Left cardiac atrium (tissue), 4 donors: ENCODE measurements at regions not wholly inside any gene's neighbourhood (a gene's known extent, or its start where the extent isn't known, plus 50 kb on each side); places are given as distances from the start of the nearest gene placed in this dataset.

ENCODE experiments used
- ATAC-seq, 2 donors: fragments of 200-7000 bp; cut with Tn5 transposase; one replicate each; pipeline ENCODE4 v1.9.1; 2020; ENCODE audit warnings: mild to moderate bottlenecking in 2 of 2, moderate library complexity in 2 of 2
- DNase-seq: peaks from one replicate; pipeline ENCODE4 v3.0.0-alpha.2; 2020
- intact Hi-C, 2 donors: fragments of 100-400 bp; cut with DNase I; formaldehyde crosslinking; loops; one replicate each; pipeline versions ENCODE4 v1.14.1 to v1.15.1; 2022 to 2023
- donor health status: DM: no; HTN: yes; CAD: no.
- donor health status: DM: no; HTN: yes; CAD: no; lungs with severe emphysema.
- donor health status: DM: yes; HTN: yes; CAD: no.
- donor health status: Dilated cardiomyopathy.

- no peak for DNase-seq
- intact Hi-C loops, result no loop called here
Observed at GRCh38 chr14:104331871-104332605, 193.7 kb downstream of the KIF26A start.

DNA sequence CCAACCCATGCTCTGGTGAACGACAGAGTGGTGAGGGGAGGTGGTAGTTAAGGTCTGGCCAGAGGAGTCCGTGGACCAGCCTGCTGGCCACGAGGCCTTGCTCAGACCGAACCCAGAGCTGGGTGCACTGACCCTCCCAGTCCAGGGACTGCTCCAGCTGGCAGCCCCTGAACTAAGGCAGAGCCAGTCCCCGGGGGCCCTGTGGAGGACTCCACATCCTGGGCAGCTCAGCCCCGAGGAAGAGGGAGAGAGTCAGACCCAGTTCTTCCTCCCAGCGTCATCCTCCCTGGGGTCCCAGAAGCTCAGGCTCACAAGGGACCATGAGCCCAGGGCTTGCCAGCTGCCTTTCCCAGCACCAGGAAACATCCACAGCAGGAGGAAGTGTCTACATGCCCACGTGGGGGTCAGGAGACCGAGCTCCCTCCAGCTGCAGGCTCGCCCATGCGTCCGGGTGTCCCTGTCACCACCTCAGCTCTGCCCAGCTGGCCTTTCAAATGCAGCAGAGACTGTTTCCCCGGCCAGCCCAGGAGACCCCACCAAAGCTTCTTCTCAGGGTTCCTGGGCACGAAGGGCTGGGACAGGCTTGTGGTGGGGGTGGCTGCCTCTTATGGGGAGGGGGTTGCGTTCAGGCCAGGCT lies 194.4 kb downstream of the KIF26A start:
- intact Hi-C loops, result no loop called here
- DNase-seq (no peak), ATAC-seq (no peak)

More at GRCh38 chr14:104331871-104332605, 193.7 kb downstream of the KIF26A start:
- ATAC-seq, result no peak

DNA sequence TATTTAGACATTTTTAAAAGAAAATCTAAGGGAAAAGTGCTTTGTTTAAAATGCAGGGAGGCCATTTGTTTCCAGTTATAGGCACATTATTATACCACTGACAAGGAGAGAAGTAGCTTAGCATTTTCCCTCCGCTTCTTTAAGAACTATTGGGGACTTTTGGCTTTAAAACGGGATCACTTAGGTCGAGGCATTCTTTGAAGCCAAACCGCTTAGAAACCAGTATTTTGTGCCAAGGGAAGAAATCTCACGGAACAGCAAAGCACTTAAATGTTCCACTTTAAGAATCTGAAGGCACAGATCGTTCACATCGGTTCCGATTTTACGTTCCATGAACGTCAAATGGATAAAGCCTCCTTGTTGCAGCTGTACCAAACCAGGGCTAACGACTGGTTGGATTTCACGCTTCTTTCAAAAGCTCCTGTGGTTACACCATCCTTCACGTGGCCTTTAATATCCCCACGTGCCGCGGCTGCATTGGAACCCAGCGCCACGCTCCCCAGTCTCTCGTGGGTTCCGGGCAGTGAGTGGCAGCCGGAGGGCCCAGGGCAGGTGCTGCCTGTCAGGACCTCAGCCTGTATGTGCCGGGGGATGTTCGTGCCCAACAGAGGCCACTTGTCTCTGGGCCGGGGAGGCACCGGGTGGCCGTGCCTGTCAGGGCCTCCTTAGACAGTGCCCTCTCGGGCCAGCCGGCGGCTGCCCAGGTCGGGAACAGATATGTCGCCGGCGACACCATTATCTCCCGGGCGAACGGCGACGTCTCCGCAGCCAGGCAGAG lies 195.4 kb downstream of the KIF26A start:
- ATAC-seq, result no peak
- intact Hi-C loops, result no loop called here
- no peak for DNase-seq

DNA sequence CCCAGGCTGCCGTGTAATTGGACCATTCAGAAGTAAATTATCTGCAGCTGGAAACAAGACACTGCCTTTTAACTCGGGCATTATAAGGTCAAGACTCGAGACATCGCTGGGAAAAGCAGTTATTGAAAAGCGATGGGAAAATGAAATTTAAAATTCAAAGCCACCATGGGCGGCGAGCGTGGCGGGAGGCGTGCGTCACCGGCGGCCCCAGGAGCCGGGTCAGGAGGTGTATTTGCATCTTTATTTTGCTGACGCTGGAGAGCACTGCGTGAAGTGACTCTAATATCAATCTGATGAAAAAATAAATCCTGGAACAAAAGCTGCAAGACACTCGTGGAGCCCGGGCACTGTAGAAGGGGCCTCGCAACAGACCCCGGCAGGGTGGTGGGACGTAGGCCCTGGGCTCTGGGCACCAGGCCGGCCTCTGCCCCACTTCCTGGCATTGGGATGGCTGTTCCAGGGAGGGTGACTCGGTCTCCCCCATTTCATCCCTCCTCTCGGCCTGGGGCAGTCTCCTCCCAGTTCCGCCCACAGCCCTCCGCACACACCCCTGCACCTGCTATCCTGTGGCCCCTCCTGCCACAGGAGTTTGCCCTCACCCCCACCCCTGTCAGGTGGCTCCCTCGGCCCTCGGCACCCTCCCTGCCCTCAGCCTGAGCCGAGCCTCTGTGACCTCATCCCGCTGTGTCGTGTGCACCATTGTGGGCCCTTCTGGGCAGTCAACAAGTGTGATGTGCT lies 196.2 kb downstream of the KIF26A start:
- intact Hi-C loops, result no loop called here
- ATAC-seq, result no peak
- DNase-seq, result no peak

- intact Hi-C loops, result no loop called here
- DNase-seq, result no peak
- no peak for ATAC-seq
Observed at GRCh38 chr14:104335176-104335575, 196.8 kb downstream of the KIF26A start.

GRCh38 chr14:104335611-104336010 lies 197.2 kb downstream of the KIF26A start:
- ATAC-seq, result no peak
- no peak for DNase-seq
- intact Hi-C loops, result no loop called here

DNA sequence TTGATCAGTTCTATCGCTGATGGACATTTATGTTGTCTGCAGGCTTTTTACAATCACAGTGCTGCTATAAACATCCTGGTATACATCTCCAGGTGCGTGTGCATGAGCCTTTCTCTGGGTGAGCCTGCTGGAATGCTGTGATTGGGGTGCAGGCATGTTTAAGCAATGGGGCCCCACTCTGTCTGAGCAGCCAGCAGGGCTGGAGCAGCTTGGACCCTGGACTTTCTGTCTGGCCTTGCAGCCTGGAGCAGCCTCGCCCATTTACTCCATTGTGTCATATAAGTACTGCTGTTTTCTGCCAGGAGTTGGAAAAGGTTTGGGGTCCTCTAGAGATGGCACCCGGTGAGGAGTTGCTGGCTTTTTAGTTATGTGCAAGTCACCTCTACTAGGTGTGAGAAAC lies 199.0 kb downstream of the KIF26A start:
- no peak for DNase-seq
- ATAC-seq, result no peak
- intact Hi-C loops, result no loop called here

GRCh38 chr14:104339361-104339760 lies 201.0 kb downstream of the KIF26A start:
- intact Hi-C loops, result no loop called here
- no peak for ATAC-seq

DNA sequence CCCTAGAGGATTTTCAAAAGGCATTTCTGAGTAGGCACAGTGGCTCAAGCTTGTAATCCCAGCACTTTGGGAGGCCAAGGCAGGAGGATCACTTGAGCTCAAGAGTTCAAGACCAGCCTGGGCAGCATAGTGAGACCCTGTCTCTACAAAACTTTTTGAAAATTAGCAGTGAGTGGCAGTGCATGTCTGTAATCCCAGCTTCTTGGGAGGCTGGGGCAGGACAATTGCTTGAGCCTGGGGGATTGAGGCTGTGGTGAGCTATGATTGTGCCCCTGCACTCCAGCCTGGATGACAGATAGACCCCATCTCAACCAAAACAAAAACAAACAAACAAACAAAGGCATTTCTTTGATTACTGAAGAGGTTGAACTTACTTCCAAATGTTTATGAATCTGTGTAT lies 201.4 kb downstream of the KIF26A start:
- ATAC-seq (no peak), DNase-seq (no peak)
- intact Hi-C loops, result no loop called here

More at GRCh38 chr14:104339361-104339760, 201.0 kb downstream of the KIF26A start:
- DNase-seq, result no peak

GRCh38 chr14:104341532-104342434 lies 203.4 kb downstream of the KIF26A start:
- intact Hi-C loops, result no loop called here
- DNase-seq, result no peak
- peak; percentile 55 to 93 for ATAC-seq

- ATAC-seq (no peak), DNase-seq (no peak)
- intact Hi-C loops, result no loop called here
Observed at GRCh38 chr14:104342435-104343293, 204.3 kb downstream of the KIF26A start.

DNA sequence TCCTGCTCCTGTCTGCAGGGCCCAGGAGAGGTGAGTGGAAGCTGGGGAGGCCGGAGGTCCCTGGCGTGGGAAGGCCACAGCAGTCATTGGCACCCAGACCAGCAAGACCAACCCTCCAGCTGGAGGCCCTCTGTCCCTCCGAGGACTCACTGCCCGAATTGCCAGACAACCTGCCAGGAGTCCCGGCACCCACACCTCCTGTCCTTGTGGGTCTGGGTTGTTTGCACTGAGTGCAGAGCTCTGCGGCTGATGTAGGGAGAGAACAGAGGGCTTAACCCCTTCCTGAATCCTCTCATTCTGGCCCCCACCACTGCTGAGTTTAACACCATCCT lies 204.9 kb downstream of the KIF26A start:
- intact Hi-C loops, result no loop called here
- no peak for DNase-seq
- ATAC-seq, result no peak

- DNase-seq (no peak), ATAC-seq (no peak)
- intact Hi-C loops, result no loop called here
Observed at GRCh38 chr14:104343690-104344640, 205.6 kb downstream of the KIF26A start.

GRCh38 chr14:104344818-104345620 lies 206.6 kb downstream of the KIF26A start:
- no peak for ATAC-seq
- intact Hi-C loops, result no loop called here
- no peak for DNase-seq

- no peak for ATAC-seq
- DNase-seq, result no peak
- intact Hi-C loops, result no loop called here
Observed at GRCh38 chr14:104345621-104346462, 207.5 kb downstream of the KIF26A start.
